C4-2B (cell line): ENCODE measurements at regions not wholly inside any gene's neighbourhood (a gene's known extent, or its start where the extent isn't known, plus 50 kb on each side); places are given as distances from the start of the nearest gene placed in this dataset.

ENCODE experiments used
- ZFX ChIP-seq: fragments of 450-650 bp; IDR thresholded peaks from 2 replicates; pipeline ENCODE4 v1.6.1; 2017
- TF ChIP-seq, protein P1 (sequence below): fragments of 450-650 bp; conservative IDR thresholded peaks from 2 replicates; pipeline ENCODE4 v1.5.1; 2017; ENCODE audit warnings: mild to moderate bottlenecking

DNA sequence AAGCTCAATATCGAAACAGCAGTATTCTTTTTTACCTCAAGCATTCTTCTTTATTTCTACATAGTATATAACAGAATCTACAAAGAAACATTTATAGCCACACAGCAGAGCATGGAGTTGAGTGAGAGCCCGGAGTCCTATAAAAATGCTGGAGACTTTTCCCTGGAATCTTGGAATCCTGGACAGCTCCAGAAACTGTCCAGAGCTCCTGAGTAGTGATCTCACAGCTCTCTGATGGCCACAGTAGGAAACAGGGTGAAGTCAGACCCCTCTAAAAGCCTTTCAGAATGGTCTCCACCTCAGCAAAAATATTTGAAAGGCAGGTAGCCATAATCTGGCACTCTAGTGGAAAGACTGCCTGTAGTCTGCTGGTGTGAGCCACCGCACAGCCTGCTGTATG lies 149.3 kb upstream of the STXBP5 start:
- TF ChIP-seq, protein P1, sequence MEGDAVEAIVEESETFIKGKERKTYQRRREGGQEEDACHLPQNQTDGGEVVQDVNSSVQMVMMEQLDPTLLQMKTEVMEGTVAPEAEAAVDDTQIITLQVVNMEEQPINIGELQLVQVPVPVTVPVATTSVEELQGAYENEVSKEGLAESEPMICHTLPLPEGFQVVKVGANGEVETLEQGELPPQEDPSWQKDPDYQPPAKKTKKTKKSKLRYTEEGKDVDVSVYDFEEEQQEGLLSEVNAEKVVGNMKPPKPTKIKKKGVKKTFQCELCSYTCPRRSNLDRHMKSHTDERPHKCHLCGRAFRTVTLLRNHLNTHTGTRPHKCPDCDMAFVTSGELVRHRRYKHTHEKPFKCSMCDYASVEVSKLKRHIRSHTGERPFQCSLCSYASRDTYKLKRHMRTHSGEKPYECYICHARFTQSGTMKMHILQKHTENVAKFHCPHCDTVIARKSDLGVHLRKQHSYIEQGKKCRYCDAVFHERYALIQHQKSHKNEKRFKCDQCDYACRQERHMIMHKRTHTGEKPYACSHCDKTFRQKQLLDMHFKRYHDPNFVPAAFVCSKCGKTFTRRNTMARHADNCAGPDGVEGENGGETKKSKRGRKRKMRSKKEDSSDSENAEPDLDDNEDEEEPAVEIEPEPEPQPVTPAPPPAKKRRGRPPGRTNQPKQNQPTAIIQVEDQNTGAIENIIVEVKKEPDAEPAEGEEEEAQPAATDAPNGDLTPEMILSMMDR, result no peak
- TF ChIP-seq ZFX, result no peak
